ENCODE measurements at regions not wholly inside any gene's neighbourhood (a gene's known extent, or its start where the extent isn't known, plus 50 kb on each side); places are given as distances from the start of the nearest gene placed in this dataset.

- H3K9me3 Mint-ChIP-seq, result no peaks in the 10 kb centered on the region
- H3K4me1 Mint-ChIP-seq (ENCODE audit: low read depth), result peaks cover 19% of the 10 kb centered on the region
- DNase-seq, result no peak
- no peaks in the 10 kb centered on the region for H3K36me3 Mint-ChIP-seq (ENCODE audit: low read depth)
- no peak for TF ChIP-seq CTCF (IDR thresholded peaks at IDR 0.05)
- H3K27ac Mint-ChIP-seq, result no peak overlapping the region; the same call in 1 of the 2 replicates
- H3K27me3 Mint-ChIP-seq (ENCODE audit: insufficient read depth), result peaks cover 2% of the 10 kb centered on the region
- no peak overlapping the region for H3K4me3 Mint-ChIP-seq
These were observed 260.5 kb upstream of the MARCKS start for GRCh38 chr6:113596387-113597230.

GRCh38 chr6:113597231-113597583 is 259.9 kb upstream of the MARCKS start:
- H3K27me3 Mint-ChIP-seq (ENCODE audit: insufficient read depth), result peaks cover 2% of the 10 kb centered on the region
- H3K9me3 Mint-ChIP-seq, result no peaks in the 10 kb centered on the region
- peaks cover 13% of the 10 kb centered on the region for H3K4me1 Mint-ChIP-seq (ENCODE audit: low read depth)
- no peaks in the 10 kb centered on the region for H3K36me3 Mint-ChIP-seq (ENCODE audit: low read depth)
- no peak for DNase-seq
- no peak overlapping the region for H3K27ac Mint-ChIP-seq
- no peak for TF ChIP-seq CTCF (IDR thresholded peaks at IDR 0.05)
- no peak overlapping the region for H3K4me3 Mint-ChIP-seq

GRCh38 chr6:113598786-113599185 is 258.4 kb upstream of the MARCKS start:
- Mint-ChIP-seq H3K27me3 (ENCODE audit: insufficient read depth) (peaks cover 2% of the 10 kb centered on the region), H3K9me3 (no peaks in the 10 kb centered on the region), H3K36me3 (ENCODE audit: low read depth) (no peaks in the 10 kb centered on the region), H3K4me1 (ENCODE audit: low read depth) (peaks cover 13% of the 10 kb centered on the region), H3K4me3 (no peak overlapping the region), H3K27ac (no peak overlapping the region)
- TF ChIP-seq CTCF (IDR thresholded peaks at IDR 0.05), result no peak
- no peak for DNase-seq

GRCh38 chr6:113599444-113599843 is 257.7 kb upstream of the MARCKS start:
- H3K27ac Mint-ChIP-seq, result no peak overlapping the region
- H3K4me3 Mint-ChIP-seq, result no peak overlapping the region
- TF ChIP-seq CTCF (IDR thresholded peaks at IDR 0.05), result no peak
- no peaks in the 10 kb centered on the region for H3K9me3 Mint-ChIP-seq
- no peak for DNase-seq
- H3K36me3 Mint-ChIP-seq (ENCODE audit: low read depth), result no peaks in the 10 kb centered on the region
- peaks cover 13% of the 10 kb centered on the region for H3K4me1 Mint-ChIP-seq (ENCODE audit: low read depth)
- H3K27me3 Mint-ChIP-seq (ENCODE audit: insufficient read depth), result peaks cover 2% of the 10 kb centered on the region

- H3K9me3 Mint-ChIP-seq, result no peaks in the 10 kb centered on the region
- H3K27me3 Mint-ChIP-seq (ENCODE audit: insufficient read depth), result peaks cover 2% of the 10 kb centered on the region
- no peak for DNase-seq
- H3K4me3 Mint-ChIP-seq, result no peak overlapping the region
- TF ChIP-seq CTCF (IDR thresholded peaks at IDR 0.05), result no peak
- H3K4me1 Mint-ChIP-seq (ENCODE audit: low read depth), result peaks cover 13% of the 10 kb centered on the region
- no peak overlapping the region for H3K27ac Mint-ChIP-seq
- no peaks in the 10 kb centered on the region for H3K36me3 Mint-ChIP-seq (ENCODE audit: low read depth)
These were observed 256.4 kb upstream of the MARCKS start for GRCh38 chr6:113600551-113601339.

Data from HFFc6 (cell line).